Stimulated activated CD4-positive, alpha-beta T cell treated with anti-CD3 and anti-CD28 coated beads, Interleukin-2, amount 100 ng/mL, for 4 hours (primary cell): ENCODE measurements at regions not wholly inside any gene's neighbourhood (a gene's known extent, or its start where the extent isn't known, plus 50 kb on each side); places are given as distances from the start of the nearest gene placed in this dataset.
"Not testable (repeated sequence)": the region's sequence is repeated elsewhere in the genome, so short reads cannot be mapped to it uniquely, and the experiment has no call there.

Experiments
- DNase-seq: peaks from one replicate; pipeline ENCODE4 v3.0.0-alpha.2; 2020; ENCODE audit warnings: low read depth

- DNase-seq: no peak
Measured at GRCh38 chr13:21913010-21913409, 242.1 kb downstream of the FGF9 start.

GRCh38 chr13:21917086-21918015 lies 246.5 kb downstream of the FGF9 start:
- DNase-seq: no peak

- not testable (repeated sequence) for DNase-seq
Measured at GRCh38 chr13:21920802-21921201, 249.9 kb downstream of the FGF9 start.

GRCh38 chr13:21924958-21925357 lies 254.1 kb downstream of the FGF9 start:
- DNase-seq: no peak

DNA sequence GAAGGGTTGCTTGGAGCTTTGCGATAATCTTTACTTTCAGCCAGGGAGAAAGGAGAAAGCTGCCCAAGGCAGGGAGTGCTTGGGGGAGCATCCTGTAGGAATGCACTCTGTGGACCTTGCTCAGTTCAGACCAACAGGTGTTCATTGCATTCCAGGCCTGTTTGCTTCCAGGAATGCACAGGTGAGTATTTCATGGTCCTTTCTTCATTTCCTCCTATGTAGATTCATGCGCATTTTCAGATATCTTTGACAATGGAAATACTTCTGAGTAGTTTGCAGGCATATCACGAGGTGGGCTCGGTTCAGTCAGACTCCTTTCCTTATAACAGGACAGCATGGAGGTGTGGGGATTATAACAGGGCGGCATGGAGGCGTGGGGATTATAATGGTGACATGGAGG lies 254.8 kb downstream of the FGF9 start:
- DNase-seq: no peak

DNA sequence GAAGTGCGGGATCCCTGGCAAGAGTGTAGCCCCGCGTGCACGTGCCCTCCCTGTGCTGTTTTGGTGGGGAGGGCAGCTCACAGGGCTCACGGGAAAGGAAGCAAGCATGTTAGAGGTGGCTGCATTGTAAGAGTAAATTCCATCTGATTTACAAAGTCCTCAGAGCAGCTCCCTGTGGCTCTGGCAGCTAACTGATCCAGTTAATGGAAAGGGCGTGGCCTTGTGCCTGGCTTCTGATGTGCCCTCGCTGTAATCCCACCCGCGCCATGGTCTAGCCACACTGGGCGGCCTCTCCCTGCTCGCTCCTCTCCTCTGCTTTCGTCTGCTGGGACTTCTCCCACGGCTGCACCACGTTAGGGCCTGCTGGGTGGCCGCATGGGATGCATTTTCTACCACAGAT lies 258.5 kb downstream of the FGF9 start:
- DNase-seq: no peak

GRCh38 chr13:21930536-21930935 lies 259.7 kb downstream of the FGF9 start:
- DNase-seq: no peak

- no peak for DNase-seq
Measured at GRCh38 chr13:21932578-21932977, 261.7 kb downstream of the FGF9 start.

- DNase-seq: no peak
Measured at GRCh38 chr13:21932996-21933395, 262.1 kb downstream of the FGF9 start.

DNA sequence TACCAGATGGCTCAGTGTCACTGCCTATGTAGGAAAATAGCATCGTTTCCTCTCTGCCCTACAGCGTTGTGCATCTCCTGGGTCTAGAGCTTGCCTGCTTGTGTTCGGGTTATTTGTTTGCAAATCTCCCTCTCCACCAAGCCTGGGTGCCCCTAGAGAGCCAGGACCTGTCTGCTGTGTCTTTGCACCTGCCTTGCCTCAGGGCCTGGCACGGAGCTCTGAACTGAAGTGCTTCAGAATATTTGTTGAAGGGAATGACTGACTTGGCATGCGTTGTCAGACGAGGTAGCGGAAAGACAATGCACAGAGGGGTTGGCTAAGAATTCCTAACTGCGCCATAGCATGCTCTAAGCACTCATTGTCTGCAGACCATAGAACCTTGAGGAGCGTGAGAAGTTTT lies 263.4 kb downstream of the FGF9 start:
- DNase-seq: no peak

- DNase-seq: no peak
Measured at GRCh38 chr13:21936674-21937073, 265.8 kb downstream of the FGF9 start.

- DNase-seq: no peak
Measured at GRCh38 chr13:21938168-21938567, 267.3 kb downstream of the FGF9 start.

- DNase-seq: no peak
Measured at GRCh38 chr13:21938636-21939035, 267.8 kb downstream of the FGF9 start.

DNA sequence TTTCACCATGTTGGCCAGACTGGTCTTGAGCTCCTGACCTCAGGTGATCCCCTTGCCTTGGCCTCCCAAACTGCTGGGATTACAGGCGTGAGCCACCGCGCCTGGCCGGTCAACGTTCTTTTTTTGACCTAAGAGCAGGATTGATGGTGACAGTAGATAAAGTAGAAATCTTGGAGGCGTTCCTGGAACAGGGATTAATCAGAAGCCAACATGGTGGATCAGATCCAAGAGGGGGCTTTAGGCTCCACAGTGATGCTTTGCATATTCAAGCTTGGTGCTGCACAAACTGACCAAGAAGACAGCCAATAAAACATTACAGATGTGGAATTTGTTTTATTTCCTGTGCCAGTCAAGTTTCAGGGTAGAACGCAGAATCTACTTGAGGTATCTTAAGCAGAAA lies 271.2 kb downstream of the FGF9 start:
- DNase-seq: no peak

GRCh38 chr13:21944610-21945009 lies 273.7 kb downstream of the FGF9 start:
- DNase-seq: no peak

DNA sequence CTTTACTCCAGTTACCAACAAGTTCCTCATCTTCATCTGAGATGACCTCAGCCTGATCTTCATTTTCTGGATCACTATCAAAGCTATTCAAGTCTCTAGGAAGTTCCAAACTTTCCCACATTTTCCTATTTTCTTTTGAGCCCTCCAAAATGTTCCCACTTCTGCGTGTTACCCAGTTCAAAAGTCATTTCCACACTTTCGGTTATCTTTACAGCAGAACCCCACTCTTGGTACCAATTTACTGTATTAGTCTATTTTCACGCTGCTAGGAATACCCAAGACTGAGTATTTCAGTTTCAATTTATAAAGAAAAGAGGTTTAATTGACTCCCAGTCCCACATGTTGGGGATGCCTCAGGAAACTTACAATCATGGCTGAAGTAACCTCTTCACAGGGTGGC lies 274.3 kb downstream of the FGF9 start:
- DNase-seq: no peak

GRCh38 chr13:21946964-21947363 lies 276.1 kb downstream of the FGF9 start:
- no peak for DNase-seq

- no peak for DNase-seq
Measured at GRCh38 chr13:21948769-21949474, 278.0 kb downstream of the FGF9 start.

DNA sequence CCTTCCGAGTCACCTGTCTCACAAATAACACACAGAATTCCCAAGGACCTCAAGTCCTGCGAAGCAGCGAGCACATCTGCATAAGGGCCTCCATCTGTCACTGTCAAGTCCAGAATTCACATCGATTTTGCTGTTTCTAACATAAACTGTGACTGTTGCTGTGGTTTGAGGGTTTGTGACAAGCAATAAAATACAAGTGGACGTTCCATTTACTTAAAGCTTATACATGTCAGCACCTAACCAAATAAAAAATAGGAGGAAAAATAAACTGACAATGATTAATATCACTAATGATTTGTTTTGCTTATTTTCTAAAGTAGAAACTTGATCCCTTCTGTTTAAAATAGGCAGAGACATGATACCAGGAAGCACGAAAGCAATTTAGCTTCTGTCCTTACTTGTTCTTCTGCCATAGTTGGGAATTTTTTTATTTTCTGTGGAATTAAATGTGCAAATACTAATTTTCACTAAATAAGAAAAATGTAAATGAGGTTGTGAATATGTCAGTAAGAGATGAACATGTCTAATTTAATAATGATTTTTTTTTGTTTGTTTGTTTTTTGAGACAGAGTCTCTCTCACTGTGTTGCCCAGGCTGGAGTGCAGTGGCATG lies 279.1 kb downstream of the FGF9 start:
- no peak for DNase-seq

DNA sequence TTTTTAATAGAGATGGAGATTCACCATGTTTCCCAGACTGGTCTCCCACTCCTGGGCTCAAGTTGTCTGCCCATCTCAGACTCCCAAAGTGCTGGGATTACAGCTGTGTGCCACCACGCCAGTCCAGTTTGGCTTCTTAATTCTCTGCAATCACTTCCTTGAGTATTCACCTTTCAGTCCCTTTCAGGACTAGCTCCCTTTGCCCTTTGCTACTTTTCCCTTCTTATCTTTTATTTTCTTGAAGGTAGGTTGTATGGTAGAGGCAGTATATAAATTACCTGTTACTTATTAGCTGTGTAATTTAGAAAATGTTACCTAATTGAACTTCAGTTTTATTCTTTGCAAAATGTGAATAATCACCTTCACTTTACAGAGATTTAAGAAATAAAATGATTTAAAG lies 285.8 kb downstream of the FGF9 start:
- no peak for DNase-seq

GRCh38 chr13:21957833-21958232 lies 287.0 kb downstream of the FGF9 start:
- no peak for DNase-seq

DNA sequence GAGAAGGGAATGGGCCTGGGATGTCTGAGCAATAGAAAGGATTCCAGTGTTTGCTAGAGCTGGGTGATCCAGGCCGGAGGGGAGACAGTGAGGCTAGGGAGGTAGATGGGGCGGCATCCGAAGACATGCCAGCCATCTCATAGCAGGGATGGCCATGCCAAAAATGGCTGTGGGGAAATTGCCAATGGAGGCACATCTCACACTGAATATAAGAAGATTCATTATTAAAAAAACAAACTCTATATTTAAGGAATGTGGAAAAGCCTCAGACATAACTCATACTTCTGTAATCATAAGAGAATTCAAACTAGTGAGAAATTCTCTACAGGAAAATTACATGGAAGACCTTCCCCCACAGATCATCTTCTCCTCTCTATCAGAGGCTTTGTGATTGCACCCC lies 289.2 kb downstream of the FGF9 start:
- no peak for DNase-seq

DNA sequence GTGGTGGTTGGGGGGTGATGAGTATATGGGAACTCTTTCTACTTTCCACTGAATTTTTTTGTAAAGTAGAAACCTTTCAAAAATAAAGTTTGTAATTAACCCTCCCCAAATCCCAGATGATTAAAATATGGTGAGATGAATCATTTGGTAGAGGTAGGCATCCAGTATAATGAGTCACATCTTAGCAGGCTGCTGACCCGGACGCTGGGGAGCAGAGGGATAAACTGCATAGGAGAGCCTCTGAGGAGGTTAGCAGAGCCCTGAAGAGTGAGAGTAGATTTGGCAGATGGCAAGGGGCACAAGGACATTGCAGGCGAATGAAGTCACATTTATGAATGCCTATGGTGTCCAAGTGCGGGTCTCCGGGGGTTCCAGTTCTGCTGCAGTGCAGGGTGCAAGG lies 293.8 kb downstream of the FGF9 start:
- DNase-seq: no peak
